ENCODE measurements at regions not wholly inside any gene's neighbourhood (a gene's known extent, or its start where the extent isn't known, plus 50 kb on each side); places are given as distances from the start of the nearest gene placed in this dataset.

GRCh38 chr1:4146614-4147013 is 246.5 kb upstream of the C1orf174 start:
- intact Hi-C loops (cut with micrococcal nuclease): no loop called here
- peaks cover 42% of the 10 kb centered on the region for H3K9me3 ChIP-seq (ENCODE audit: control insufficient read depth, insufficient read depth, low read length)
- dilution Hi-C loops (cut with HindIII; ENCODE audit: low sequenced_read_pairs, unreplicated experiment): no loop called here
- H4K5ac ChIP-seq (ENCODE audit: low read depth, low read length): no peak overlapping the region
- no peak overlapping the region for H2BK15ac ChIP-seq (ENCODE audit: low read depth, low read length)
- H4K8ac ChIP-seq (ENCODE audit: low read depth in 2 of 2, low read length in 2 of 2): no peak overlapping the region
- H3K23ac ChIP-seq (ENCODE audit: low read depth, low read length): no peak overlapping the region
- no peak overlapping the region for H2AK5ac ChIP-seq (ENCODE audit: low read depth, low read length)
- no peaks in the 10 kb centered on the region for H3K9me1 ChIP-seq (ENCODE audit: insufficient read depth, low read length)
- no peak overlapping the region for H2BK20ac ChIP-seq (ENCODE audit: low read depth, low read length)
- no peak overlapping the region for H3K4me2 ChIP-seq (ENCODE audit: low read depth, low read length)
- no peak for ATAC-seq (ENCODE audit: low read depth)
- BruUV-seq (replicated peaks): no TSS peak
- TF ChIP-seq CTCF (conservative IDR thresholded peaks at IDR 0.05; ENCODE audit: low read depth, low read length) (no peak), RFX5 (IDR thresholded peaks at IDR 0.05; ENCODE audit: low read depth, low read length) (no peak), USF2 (IDR thresholded peaks at IDR 0.05; ENCODE audit: low read depth, low read length) (no peak), RCOR1 (IDR thresholded peaks at IDR 0.05; ENCODE audit: insufficient replicate concordance, low read length) (no peak), RAD21 (IDR thresholded peaks at IDR 0.05; ENCODE audit: low read length) (no peak), ELK1 (IDR thresholded peaks at IDR 0.05; ENCODE audit: borderline replicate concordance, low read depth, low read length) (no peak), SMC3 (IDR thresholded peaks at IDR 0.05; ENCODE audit: low read depth, low read length) (no peak)
- no peaks in the 10 kb centered on the region for H3K4me1 ChIP-seq (ENCODE audit: control insufficient read depth, insufficient read depth, low read length)
- no peak for DNase-seq
- H3K4ac ChIP-seq (ENCODE audit: low read depth, low read length): no peak overlapping the region
- H3K9ac ChIP-seq (ENCODE audit: low read depth, low read length): no peak overlapping the region
- no peaks in the 10 kb centered on the region for H3K27me3 ChIP-seq (ENCODE audit: control insufficient read depth, insufficient read depth, low read length)
- no peak overlapping the region for H4K91ac ChIP-seq (ENCODE audit: insufficient read depth, low read depth, low read length)
- ChIA-PET CTCF (no interaction called here), POLR2A (ENCODE audit: unreplicated experiment) (no interaction called here)
- in situ Hi-C loops (cut with MboI; ENCODE audit: low sequenced_read_pairs): no loop called here
- no peaks in the 10 kb centered on the region for H3K36me3 ChIP-seq (ENCODE audit: control insufficient read depth, insufficient read depth, low read length)
- no peak overlapping the region for H2BK120ac ChIP-seq (ENCODE audit: low read depth, low read length)
- H4K20me1 ChIP-seq (ENCODE audit: insufficient read depth, low read length): no peaks in the 10 kb centered on the region
- no CpG with 5 or more reads among the region's 5 CpGs for WGBS, 2 experiments (ENCODE audit: extremely low coverage in 2 of 2, insufficient read length in 1 of 2)
- H2AK9ac ChIP-seq (replicated peaks; ENCODE audit: low read depth, low read length, poor library complexity): no peak overlapping the region
- H3K18ac ChIP-seq (ENCODE audit: low read depth, low read length): no peak overlapping the region
- no peak overlapping the region for H3K56ac ChIP-seq (ENCODE audit: extremely low read depth, insufficient read depth, low read length)
- H3K79me1 ChIP-seq (ENCODE audit: low read depth in 1 of 2, low read length in 2 of 2): no peaks in the 10 kb centered on the region
- H3K4me3 ChIP-seq (ENCODE audit: insufficient read depth, low read depth, low read length): no peak overlapping the region
- no peak overlapping the region for H3K14ac ChIP-seq (replicated peaks; ENCODE audit: low read depth, low read length)
- H2BK5ac ChIP-seq (ENCODE audit: low read depth, low read length, poor library complexity, severe bottlenecking): no peak overlapping the region
- H3K27ac ChIP-seq (ENCODE audit: insufficient read depth, low read length): no peak overlapping the region
- no peak overlapping the region for H2AFZ ChIP-seq (replicated peaks; ENCODE audit: low read length, poor library complexity)
